ENCODE measurements at regions not wholly inside any gene's neighbourhood (a gene's known extent, or its start where the extent isn't known, plus 50 kb on each side); places are given as distances from the start of the nearest gene placed in this dataset.

- TF ChIP-seq PBX3 (IDR thresholded peaks at IDR 0.05; ENCODE audit: insufficient replicate concordance, low read depth, low read length) (no peak), SRF (IDR thresholded peaks at IDR 0.05; ENCODE audit: low read depth in 2 of 2, low read length in 2 of 2) (no peak), CBFB (IDR thresholded peaks at IDR 0.05; ENCODE audit: low read depth) (no peak), TBL1XR1 (IDR thresholded peaks at IDR 0.05; ENCODE audit: low read depth, low read length) (no peak), POLR2AphosphoS5 (IDR thresholded peaks at IDR 0.05; ENCODE audit: low read length) (no peak)
- TF ChIP-seq, protein P1, sequence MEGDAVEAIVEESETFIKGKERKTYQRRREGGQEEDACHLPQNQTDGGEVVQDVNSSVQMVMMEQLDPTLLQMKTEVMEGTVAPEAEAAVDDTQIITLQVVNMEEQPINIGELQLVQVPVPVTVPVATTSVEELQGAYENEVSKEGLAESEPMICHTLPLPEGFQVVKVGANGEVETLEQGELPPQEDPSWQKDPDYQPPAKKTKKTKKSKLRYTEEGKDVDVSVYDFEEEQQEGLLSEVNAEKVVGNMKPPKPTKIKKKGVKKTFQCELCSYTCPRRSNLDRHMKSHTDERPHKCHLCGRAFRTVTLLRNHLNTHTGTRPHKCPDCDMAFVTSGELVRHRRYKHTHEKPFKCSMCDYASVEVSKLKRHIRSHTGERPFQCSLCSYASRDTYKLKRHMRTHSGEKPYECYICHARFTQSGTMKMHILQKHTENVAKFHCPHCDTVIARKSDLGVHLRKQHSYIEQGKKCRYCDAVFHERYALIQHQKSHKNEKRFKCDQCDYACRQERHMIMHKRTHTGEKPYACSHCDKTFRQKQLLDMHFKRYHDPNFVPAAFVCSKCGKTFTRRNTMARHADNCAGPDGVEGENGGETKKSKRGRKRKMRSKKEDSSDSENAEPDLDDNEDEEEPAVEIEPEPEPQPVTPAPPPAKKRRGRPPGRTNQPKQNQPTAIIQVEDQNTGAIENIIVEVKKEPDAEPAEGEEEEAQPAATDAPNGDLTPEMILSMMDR (IDR thresholded peaks at IDR 0.05 in 2 of 3, conservative IDR thresholded peaks at IDR 0.05 in 1 of 3; ENCODE audit: control insufficient read depth in 2 of 3, extremely low read depth in 1 of 3, insufficient read depth in 1 of 3, low read depth in 3 of 3, low read length in 3 of 3) = no peak
- TF ChIP-seq, protein P2, sequence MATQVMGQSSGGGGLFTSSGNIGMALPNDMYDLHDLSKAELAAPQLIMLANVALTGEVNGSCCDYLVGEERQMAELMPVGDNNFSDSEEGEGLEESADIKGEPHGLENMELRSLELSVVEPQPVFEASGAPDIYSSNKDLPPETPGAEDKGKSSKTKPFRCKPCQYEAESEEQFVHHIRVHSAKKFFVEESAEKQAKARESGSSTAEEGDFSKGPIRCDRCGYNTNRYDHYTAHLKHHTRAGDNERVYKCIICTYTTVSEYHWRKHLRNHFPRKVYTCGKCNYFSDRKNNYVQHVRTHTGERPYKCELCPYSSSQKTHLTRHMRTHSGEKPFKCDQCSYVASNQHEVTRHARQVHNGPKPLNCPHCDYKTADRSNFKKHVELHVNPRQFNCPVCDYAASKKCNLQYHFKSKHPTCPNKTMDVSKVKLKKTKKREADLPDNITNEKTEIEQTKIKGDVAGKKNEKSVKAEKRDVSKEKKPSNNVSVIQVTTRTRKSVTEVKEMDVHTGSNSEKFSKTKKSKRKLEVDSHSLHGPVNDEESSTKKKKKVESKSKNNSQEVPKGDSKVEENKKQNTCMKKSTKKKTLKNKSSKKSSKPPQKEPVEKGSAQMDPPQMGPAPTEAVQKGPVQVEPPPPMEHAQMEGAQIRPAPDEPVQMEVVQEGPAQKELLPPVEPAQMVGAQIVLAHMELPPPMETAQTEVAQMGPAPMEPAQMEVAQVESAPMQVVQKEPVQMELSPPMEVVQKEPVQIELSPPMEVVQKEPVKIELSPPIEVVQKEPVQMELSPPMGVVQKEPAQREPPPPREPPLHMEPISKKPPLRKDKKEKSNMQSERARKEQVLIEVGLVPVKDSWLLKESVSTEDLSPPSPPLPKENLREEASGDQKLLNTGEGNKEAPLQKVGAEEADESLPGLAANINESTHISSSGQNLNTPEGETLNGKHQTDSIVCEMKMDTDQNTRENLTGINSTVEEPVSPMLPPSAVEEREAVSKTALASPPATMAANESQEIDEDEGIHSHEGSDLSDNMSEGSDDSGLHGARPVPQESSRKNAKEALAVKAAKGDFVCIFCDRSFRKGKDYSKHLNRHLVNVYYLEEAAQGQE (IDR thresholded peaks at IDR 0.05; ENCODE audit: low read depth, low read length) = no peak
Observed at GRCh38 chr1:10898921-10899320, 102.5 kb upstream of the CASZ1 start.

All from GM12878 (cell line).